Gastroesophageal sphincter (tissue), 3 donors: ENCODE measurements at regions not wholly inside any gene's neighbourhood (a gene's known extent, or its start where the extent isn't known, plus 50 kb on each side); places are given as distances from the start of the nearest gene placed in this dataset.

Experiments used
- CTCF ChIP-seq, 4 experiments: fragments of 200-600 bp in 2 of 4; fragments of 450-650 bp in 2 of 4; sonication (generic) in 1 of 4; IDR thresholded peaks; one replicate each; pipeline ENCODE4 v1.5.1; 2017 to 2019; ENCODE audit warnings: antibody characterized with exemption in 4 of 4, mild to moderate bottlenecking in 2 of 4, moderate library complexity in 2 of 4
- EP300 ChIP-seq: sonication (generic); formaldehyde crosslinking; IDR thresholded peaks from one replicate; pipeline ENCODE4 v1.6.1; 2017; ENCODE audit warnings: antibody characterized with exemption, mild to moderate bottlenecking

- no peak for TF ChIP-seq CTCF (IDR thresholded peaks at IDR 0.05)
- TF ChIP-seq EP300, result no peak
These were observed 109.9 kb upstream of the EGFR start for GRCh38 chr7:54908760-54909438.
